GM21619 (cell line): ENCODE measurements at regions not wholly inside any gene's neighbourhood (a gene's known extent, or its start where the extent isn't known, plus 50 kb on each side); places are given as distances from the start of the nearest gene placed in this dataset.

ENCODE experiments used
- ATAC-seq: cut with Tn5 transposase; IDR thresholded peaks from one replicate; pipeline ENCODE4 v1.9.1; 2021; ENCODE audit not compliant: unreplicated experiment

DNA sequence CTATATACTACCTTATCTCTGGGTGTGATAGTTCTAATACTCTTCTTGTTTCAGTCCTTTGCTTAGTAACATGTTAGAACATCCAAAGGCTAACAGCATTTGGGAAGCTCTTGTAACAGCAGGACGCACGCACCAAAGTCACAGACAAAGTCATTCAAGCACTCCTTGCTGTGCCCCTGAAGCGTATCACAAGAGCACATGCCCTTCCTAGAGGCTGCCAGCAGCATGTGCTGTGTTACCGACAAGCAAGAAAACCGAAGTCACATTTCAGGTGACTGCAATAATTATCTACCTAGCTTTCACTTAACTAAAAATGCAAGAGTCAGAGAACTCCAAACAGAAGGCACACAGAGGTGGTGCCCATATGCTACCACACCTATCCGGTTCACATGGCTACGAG, 194.1 kb downstream of the KLF12 start:
- ATAC-seq = no peak

DNA sequence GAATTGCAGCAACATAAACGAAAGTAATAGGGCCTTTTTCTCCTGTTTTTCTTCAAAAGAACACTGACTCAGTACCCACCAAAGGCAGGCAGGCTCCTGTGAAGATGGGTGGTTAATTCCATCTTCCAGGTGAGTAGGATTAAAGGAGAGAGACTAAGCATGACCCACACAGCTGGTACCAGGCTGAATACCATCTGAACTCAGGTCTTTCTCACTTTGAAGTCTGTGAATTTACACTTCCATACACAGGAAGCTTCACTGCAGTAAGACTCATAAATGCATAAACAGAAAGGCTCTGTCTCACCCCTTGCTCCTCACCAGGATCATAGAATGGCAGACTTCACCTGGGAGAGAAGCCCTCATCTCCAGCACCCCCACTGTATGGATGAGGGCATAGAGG, 194.6 kb downstream of the KLF12 start:
- no peak for ATAC-seq

DNA sequence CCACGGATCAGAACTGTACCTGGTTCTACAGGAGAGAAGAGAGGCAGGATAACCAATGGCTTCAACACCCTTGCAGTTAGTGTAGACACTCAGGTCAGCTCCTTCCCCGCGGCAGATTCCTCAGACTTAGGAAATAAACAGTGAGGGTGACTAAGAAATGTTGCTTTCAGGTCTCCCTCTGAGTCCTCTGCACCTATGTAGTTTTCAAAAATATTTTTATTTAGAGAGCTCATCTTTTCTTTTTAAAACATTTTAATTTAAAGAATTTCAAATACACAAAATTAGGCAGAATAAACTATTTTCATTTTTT, 195.2 kb downstream of the KLF12 start:
- ATAC-seq = no peak

DNA sequence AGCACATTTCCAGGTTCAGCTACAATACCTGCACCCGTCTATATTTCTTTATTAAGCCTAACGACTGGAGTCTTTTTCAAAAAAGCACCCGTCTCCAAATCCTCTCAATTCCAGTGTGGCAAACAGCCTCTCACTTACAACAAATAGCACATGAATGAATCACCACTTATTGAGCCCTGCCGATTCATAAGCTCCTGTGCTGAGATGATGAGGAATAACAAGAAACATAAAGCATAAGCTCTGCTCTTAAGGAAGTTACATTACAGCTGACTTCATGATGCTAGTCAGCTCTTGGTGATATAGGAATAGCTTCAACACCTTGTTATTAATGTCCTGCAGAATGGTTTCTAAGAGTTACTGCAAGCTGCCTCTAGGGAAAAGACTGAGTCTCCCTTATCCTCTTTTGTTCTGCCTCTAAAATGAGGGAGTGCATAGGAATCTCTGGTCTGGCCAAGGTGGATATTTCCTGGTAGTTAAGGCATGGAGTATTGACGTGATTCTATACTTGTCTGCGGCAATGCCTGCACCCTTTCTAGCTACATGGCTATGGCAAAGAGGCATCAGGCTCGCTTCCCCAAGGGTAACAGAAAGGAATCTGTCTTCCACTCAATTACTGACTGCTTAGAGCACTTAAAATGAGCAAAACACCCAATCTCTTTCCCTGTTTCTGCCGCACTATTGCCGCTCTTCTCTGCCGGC, 195.7 kb downstream of the KLF12 start:
- no peak for ATAC-seq

DNA sequence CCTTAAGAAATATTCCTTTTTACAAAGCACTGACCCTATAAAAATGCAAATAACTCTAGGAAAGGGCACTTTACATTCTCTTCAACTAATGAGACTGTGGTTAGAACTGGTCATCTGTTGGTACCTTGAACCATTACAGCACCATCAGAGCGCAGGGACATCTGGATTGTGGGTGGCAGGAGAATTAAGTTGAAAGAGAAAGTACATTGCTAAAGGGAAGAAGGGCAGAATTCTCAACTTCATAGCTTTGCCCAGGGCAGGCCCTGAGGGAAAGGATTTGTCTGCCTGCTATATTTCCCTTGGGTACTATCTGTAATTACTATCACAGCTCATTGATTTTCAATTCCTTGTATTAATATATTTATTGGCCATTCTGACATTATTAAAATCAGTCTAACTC, 196.8 kb downstream of the KLF12 start:
- ATAC-seq = no peak

DNA sequence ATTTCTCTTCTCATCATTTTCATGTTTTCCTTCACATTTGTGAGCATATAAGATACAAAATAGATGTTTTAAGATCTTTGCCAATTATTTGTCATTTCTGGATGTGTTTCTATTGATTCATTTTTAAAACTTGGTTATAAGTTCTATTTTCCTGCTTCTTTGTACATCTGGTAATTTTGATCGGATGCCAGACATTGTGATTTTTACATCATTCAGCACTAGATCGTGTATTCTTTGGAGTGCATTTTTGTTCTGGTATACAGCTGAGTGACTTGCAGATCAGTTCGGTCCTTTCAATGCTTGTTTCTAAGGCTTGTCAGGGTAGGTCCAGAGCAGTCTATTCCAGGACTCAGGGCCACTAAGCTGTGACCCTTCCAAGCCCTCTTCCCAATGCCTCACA, 198.2 kb downstream of the KLF12 start:
- ATAC-seq = no peak

DNA sequence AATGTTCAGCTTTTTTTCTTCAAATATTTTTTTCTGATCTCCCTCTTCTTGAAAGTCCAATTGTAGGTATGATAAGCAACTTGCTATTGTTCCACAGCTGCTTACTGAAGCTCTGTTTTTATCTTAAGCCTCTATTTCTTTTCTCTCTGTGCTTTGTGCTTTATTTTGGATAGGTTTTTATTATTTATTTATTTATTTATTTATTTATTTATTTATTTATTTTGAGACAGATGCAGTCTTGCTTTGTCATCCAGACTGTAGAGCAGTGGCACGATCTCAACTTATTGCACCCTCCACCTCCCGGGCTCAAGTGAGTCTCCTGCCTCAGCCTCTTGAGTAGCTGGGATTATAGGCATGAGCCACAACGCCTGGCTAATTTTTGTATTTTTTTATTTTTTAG, 199.4 kb downstream of the KLF12 start:
- ATAC-seq = no peak

DNA sequence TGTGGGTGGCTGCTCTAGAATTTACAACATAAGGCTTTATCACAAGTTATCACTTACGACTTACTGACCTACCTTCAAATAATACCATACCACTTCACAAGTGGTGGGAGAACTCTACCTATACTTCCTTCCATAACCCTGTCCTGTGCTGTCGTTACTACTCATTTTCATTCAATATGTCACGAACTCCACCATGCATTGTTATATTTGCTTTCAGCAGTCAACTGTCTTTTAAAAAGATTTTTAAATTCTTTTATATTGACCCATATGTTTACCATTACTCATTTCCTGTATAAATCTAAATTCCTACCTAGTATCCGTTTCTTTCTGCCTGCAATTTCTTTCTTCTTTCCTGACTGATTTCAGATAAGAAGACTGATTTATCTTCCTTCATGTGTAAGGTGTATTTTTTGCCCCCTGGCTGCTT, 200.0 kb downstream of the KLF12 start:
- no peak for ATAC-seq

DNA sequence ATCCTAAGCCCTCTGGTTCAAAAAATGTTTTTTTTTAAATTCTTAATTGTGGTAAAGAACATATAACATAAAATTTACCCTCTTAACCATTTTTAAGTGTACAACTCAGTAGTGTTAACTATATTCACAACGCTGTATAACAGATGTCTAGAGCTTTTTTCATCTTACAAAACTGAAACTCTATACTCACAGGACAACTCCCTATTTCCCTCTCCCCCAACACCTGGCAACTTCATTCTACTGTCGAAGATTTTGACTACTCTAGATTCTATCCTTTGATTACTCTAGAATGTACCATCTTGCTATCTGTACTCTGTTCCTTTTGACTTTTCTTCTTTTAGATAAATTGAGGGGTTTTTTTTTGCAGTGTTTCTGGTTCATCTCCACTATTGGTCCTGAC, 200.4 kb downstream of the KLF12 start:
- no peak for ATAC-seq

DNA sequence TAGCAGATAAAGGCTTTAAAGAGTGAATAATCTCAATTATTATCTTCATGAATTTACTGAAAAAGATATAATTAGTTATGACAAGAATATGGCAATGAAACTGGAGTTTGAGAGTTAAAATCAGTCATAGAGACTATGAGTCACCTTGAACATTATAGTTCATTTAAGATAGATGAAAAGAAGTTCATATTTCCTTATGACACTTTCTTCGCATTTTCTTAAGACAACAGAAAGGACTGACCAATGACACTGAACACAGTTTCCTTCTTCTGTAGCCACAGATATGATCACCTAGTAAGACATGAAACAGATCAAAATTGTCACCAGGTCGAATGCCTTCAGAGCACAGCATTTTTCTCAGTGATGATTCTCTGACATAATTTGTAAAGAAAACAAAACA, 202.1 kb downstream of the KLF12 start:
- no peak for ATAC-seq

DNA sequence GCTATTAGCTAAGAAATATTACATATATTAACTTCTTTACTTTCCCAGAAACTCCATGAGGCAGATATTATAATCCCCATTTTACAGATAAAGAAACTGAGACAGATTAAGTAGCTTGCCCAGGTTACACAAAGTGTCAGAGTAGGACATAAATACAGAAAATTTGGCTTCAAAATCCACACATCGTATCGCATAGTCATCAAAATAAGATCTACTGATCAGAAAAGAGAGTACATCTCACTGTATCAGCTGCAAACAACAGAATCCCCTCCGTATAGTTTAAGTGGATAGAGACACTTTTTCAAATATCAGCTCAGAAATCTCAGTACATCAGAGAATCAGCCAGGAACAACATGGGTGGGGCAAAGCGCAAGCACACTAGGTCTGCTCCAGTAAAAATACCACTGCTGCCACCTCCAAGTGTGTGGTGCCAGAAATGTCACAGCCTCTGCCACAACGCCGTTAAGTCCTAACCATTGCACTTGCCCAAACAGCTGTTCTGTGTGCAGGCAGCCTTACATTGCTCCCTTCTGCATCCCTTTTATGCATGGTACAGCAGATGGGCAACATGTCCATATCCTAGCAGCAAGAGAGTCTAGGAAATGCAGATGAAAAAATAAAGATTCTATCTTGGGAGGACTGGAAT, 204.8 kb downstream of the KLF12 start:
- ATAC-seq = no peak

DNA sequence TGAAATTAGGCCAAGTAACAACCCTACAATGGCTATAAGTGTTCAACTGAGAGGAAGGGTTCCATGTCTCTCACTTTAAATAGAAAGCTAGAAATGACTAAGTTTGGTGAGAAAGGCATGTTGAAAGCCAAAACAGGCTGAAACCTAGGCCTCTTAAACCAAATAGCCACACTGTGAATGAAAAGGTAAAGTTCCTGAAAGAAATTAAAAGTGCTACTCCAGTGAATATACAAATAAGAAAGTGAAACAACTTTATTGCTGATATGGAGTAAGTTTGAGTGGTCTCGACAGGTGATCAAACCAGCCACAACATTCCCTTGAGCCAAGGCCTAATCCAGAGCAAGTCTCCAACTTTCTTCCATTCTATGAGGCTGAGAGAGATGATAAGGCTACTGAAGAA, 209.6 kb downstream of the KLF12 start:
- ATAC-seq = peak; percentile 85

DNA sequence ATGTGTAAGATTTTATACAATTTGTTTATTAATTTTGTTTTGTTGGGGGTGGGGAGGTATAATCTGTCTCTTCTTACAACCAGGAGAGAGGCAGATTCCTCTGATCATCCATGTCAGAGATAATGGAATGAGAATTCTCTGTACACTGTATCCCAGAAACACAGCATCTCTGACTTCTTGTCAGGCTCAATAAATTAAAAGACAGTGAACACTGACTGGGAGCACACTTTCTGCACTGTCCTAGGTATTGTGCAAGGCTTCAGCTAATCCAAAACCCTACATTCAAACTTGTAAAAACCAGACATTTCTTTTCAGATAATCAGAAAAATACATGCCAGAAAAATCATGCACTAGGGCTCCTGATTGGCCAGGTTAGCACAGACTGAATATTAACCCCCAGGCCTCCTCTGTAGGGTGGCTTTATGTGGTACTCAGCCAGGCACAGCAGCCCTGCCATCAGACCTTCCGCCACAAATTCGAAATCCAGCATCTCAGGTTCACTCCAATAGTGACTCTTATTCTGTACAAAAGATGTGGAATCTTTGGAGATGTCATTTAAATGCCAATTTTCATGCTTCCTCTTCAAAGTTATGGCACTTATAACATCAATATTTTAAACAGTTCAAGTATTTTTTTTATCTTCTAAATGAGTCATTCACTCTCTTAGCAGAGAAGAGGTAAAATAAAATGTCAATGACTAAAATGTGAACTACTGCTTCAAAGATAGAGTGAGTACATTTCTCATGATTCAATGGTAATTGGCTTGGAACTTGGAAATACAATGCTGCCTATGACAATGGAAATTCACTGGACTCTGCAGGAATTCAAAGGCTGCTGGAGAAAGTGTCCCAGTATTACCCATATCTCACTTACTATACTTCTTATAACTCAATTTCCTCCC, 211.5 kb downstream of the KLF12 start:
- ATAC-seq = no peak

DNA sequence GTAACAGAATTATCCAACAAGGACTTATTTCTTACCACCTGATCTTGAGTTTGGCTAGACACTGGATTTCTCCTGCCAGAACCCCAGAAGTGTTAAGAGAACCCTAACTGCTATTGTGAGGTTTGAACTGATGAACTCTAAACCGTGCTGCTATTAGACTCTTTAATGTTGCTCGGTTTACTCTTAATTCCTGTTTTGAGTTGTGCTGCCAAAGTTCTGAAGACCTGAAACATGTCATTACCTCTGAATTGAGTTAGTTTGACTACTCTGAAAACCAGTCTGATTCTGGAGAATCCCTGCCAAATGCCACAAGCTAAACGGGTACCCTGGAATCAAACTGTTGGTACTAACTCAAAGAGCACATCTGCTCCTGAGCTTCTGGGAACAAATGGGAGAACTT, 215.5 kb downstream of the KLF12 start:
- ATAC-seq = no peak

DNA sequence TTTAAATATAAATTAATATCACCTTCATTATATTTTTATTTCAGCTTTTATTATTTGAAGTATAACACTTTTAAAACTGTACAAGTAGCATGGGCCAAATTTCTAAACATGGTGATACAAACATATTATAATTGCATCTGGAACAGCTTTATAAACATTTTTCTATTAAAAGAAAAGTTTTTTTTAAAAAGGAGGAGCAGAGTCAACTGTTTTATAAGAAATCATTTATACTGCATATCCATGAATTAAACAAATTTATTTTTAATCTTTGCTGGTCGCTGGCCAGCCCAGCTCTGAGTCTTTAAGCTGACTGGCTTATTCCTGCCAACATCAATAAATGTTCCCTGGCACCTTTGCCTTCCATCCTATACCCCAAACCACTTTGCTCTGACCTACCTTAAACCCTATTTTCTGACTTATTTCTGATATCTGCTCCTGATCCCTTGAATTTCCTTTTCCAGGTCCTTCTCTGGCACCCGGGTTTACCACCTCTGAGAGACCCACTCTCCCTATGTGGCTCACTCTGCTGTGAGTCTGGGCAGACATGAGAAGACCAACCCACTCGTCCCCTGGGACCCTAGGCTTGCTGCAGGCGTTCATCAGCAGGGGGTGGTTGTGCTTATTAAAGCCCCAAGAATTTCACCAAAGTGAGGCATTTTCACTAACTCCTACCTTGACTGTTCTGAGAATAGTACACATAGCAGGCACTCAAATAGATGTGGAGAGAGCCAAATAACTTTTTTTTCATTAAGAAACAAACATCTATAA, 220.3 kb downstream of the KLF12 start:
- ATAC-seq = peak; percentile 55

DNA sequence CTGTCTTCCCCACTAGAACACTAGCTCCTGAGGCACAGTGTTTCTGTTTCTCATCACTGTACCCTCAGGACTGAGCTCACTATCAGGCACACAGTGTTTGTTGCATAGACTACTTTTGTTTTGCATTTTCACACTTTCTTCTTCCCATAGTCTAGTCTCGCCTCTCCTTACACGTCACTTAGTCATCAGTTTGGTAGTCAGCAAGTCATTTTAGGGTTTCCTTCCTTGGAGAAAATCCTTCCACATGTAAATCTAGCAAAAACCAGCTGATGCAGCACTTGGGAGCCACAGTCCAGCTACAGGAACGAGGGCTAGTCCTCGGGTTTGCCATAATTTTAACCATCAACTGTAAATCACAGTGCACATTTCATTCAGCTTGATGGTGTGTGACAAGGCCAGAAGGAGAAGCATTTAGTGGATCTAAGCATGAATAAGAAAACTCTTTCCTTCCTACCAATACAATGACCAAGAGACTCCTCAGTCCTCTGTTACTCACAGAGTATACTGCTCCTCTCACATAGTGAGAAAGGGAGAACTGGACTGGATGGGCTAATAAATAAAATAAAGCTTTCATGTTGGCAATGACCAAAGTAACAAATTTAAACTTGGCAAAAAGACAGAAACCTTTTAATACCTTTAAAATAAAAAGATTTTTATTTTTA, 221.0 kb downstream of the KLF12 start:
- peak; percentile 44 for ATAC-seq

DNA sequence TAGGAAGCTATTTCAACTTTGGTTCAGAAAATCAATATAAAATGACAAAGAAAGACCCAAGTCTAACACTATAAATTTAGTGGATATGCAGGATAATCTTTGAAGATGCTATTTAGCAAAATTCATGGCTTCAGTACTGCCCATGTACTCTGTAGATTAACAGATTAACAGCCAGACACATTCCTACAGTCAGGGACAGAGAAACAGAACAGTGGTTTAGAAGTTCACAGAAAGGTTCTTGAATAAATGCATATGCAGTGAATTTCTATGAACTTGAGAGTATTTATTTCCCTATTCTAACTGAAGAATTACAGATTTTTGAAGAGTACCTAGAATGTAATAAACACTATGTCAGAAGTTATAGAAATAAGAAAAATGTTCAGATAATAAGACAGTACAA, 222.8 kb downstream of the KLF12 start:
- no peak for ATAC-seq

DNA sequence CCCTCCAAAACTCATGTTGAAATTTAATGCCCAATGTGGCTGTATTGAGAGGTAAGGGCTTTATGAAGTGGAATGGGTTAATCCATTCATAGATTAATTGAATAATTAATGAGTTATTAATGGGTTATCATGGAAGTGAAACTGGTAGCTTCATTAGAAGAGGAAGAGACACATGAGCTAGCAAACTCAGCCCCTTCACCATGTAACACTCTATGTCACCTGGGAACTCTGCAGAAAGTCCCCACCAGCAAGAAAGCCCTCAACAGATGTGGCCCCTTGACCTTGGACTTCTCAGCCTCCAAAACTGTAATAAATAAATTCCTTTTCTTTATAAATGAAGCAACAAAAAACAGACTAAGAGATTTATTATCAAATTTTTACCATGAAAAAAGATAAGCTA, 223.5 kb downstream of the KLF12 start:
- no peak for ATAC-seq

DNA sequence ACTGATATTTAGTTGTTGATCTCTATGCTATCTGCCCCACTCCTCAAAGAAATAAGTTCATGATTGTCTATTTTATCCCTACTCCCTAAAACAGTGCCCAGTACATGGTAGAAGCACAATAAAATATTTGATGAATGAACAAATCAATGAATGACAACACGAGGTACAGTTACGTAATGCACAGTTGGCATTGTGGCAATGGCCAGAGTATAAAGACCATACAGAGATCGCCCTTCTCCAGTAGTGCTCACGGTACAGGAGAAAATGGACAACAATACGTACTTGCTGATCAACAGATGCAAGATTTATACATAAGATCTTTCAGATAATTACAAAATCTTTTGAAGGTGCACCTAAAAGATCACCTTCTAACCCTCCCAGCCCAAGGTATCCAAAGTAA, 225.4 kb downstream of the KLF12 start:
- no peak for ATAC-seq

DNA sequence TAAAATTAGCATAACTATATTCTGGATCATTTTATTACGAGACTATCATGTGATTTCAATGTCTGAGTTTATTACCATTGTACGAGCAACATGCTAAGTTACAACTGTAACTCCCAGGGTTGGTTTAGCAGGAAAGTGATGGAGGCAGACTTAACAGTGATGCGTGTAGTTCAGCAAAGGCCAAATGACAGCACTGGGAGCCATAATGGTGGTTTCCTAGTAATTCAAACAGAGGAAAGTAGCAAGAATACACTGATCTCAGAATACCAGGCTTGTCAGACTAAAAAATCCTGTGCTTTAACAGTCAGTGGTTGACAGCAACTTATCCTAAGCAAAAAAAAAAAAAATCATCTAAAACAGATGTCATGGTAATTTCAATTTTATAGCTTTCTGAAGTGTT, 229.6 kb downstream of the KLF12 start:
- no peak for ATAC-seq

DNA sequence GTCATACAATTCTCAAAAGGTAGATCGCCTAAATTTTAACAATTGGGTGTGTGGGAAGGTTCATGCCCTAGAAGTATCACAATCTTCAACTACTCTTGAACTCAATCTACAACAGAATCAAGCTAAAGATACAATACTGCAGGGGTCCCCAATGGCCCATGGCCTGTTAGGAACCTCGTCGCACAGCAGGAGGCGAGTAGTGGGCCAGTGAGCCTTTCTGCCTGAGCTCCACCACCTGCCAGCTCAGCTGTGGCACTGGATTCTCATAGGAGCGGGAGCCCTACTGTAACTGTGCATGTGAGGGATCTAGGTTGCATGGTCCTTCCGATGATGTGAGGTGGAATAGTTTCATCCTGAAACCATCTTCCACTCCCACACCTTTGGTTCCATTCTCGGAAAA, 230.6 kb downstream of the KLF12 start:
- ATAC-seq = no peak
